ENCODE measurements at regions not wholly inside any gene's neighbourhood (a gene's known extent, or its start where the extent isn't known, plus 50 kb on each side); places are given as distances from the start of the nearest gene placed in this dataset.

GRCh38 chrX:25213611-25214010 lies 197.8 kb upstream of the ARX start:
- DNase-seq: no peak

DNA sequence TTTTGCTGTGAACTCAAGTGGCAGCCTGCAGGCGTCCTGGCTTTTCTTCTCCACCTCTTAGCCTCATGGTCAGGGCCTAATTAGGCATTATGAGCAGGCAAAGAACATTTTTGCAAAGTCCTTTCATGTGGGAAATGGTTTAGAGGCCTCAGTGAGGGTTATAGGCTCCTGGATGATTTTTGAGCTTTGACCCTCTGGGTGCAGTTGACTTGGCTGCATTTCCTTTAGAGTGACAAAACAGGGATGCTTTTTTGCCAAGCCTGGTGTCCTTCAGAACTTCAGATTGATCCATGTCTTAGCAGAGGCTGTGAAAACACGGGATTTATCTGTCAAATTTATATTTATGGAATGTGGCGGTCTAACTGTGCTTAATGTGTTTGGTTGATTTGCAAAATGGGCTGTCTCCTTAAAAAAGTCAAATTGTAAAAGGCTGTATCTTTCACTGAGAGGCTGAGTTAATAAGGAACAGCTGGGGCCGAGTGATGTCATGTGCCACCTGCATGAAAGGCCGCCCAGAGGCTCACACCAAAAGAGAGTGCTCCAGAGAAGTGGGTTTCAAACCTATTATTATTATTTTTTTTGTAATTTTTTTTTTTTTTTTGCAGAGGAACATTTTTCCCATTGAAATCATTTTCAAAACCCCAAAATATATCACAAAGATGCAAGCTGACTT lies 192.2 kb upstream of the ARX start:
- no peak for DNase-seq

DNA sequence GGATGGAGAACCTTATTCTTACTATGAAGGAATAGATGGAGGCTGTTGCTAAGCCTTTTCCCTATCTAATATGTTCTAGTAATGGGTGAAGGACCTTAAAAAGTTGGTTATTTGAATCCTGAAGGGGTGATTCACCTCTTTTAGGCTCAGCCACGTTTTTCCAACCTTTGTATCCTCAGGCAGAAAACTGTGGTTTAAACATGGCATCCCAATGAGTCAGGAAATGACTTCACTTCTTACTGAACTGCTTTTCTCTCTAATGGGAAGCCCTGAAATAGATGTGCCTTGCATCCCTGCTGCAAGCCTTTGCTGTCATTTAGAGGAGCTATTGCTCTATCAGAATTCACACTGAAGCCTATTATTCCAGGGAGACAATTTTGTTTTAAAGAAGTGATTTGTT lies 191.0 kb upstream of the ARX start:
- no peak for DNase-seq

DNA sequence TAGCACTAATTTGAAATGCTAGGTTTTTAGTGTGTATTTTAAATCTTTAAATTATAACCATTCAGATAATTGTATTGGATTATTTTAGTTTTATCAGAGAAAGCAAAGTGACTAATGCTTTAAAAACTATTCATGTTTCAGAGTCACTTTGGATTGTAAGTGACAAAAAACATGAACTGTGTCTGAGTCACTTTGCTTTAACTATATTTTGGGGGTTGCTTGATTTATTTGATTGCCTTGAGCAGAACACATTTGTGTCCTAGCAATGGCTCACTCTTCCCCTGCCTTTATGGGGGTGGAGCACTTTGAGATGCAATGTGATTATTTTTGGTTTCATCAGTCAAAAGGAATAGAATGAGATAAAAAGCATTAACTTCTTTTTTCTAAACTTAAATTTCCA lies 188.4 kb upstream of the ARX start:
- no peak for DNase-seq

GRCh38 chrX:25202827-25203226 lies 187.1 kb upstream of the ARX start:
- no peak for DNase-seq

- no peak for DNase-seq
Measured at GRCh38 chrX:25198891-25199290, 183.1 kb upstream of the ARX start.

- DNase-seq: no peak
Measured at GRCh38 chrX:25198253-25198652, 182.5 kb upstream of the ARX start.

DNA sequence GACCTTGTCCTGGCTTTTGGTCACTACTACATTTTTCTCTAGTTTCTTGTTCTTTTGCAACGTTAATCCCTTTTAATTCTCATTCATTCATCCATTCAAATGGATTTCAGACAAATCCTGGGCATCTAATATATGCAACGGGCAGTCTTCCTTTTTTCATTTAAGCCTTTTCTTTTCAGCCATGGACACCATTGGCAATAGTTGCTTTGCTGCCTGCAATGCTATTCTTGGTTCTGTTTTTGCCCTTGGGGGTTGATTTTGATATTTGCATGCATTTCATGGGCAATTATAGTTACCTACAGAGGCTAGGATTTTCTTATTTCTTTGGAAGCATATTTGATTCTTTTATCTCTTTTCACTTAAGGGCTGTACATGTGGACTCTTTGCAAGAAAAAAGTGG lies 180.5 kb upstream of the ARX start:
- DNase-seq: no peak

GRCh38 chrX:25191403-25191802 lies 175.6 kb upstream of the ARX start:
- DNase-seq: no peak

GRCh38 chrX:25181775-25182174 lies 166.0 kb upstream of the ARX start:
- DNase-seq: no peak

DNA sequence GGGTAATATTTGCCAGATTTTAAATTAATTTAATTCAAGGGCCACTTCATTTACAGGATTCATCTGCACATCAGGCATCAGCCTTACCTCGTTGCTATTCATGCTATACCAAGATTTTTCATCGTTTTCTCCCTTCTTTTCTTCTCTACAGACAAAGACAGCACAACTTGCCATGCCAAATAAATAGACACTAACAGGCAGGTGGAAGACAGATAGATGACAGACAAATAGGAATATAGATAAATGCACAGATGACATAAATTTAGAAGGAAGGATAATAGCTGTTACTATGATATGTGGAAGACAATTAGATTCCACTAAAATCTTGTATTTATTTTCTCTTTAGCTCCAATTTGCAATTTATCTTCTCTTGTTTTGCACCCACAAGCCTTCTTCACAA lies 164.5 kb upstream of the ARX start:
- no peak for DNase-seq

GRCh38 chrX:25178555-25178954 lies 162.8 kb upstream of the ARX start:
- no peak for DNase-seq

DNA sequence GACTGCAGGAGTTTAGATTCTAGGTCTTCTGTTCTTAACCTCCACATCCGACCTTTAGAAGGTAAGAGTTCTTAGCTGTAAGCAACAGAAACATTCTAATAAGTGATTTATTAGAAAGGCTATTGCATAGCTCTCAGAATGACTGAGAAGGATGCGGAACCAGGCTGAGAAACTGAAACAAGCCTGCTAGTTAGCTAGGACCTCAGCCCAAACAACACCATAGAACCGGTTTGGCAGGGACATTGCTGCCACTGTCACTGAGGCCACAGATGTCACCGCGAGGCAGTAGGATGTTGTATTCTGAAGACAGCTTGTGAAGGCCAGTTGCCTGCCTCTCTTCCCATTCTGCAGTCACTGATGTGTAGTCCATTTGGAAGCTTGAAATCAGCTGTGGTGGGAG lies 160.0 kb upstream of the ARX start:
- no peak for DNase-seq

GRCh38 chrX:25175171-25175570 lies 159.4 kb upstream of the ARX start:
- no peak for DNase-seq

GRCh38 chrX:25166546-25166945 lies 150.8 kb upstream of the ARX start:
- DNase-seq: no peak

DNA sequence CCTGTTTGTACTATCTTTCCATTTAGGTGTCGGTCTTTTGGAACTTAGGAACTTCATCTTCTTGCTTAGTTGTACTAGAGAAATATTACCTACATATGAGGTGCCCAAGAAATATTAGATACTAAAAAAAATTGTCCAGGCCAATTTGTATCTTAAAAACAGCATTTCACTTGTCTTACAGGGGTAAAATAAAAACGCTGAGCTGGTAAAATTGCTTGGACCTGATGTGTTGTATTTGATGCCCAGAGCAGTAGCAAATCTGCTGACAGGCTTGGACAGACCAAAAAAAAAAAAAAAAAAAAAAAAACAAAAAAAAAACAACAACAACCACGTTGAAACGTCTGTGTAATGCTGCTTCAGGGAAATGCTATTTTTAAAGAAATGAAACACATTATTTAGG lies 150.4 kb upstream of the ARX start:
- DNase-seq: no peak

DNA sequence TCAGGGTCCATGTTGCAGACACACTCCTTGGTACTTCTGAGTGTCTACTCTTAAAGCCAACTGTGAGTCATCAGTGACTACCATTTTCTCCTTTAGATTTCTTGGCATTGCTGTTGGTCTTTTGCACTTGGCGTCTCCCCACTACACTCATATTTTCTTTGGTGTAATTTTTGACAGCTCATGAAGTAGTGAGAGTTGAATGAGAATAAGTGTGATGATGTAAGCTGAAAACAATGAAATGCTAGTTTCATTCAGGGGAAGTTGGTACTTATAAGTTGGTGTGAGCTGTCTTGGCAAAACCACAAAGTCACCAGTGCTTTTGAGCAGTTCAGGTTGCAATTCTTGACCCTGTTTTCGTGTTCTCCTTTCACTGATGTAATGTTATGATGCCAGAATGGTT lies 142.9 kb upstream of the ARX start:
- DNase-seq: no peak

GRCh38 chrX:25156832-25157231 lies 141.1 kb upstream of the ARX start:
- no peak for DNase-seq

DNA sequence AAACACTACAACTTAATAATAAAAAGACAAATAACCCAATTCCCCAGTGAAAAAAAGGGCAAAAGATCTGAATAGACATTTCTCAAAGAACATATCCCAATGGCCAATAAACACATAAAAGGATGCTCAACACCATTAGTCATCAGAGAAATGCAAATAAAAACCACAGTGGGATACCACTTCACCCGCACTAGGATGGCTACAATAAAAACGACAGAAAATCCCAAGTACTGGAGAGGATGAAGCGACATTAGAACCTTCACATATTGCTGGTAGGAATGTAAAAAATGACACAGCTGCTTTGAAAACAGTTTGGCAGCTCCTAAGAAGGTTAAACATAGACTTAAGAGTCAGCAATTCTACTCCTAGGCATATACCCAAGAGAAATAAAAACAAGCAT lies 140.6 kb upstream of the ARX start:
- no peak for DNase-seq

GRCh38 chrX:25154168-25154567 lies 138.4 kb upstream of the ARX start:
- no peak for DNase-seq

- no peak for DNase-seq
Measured at GRCh38 chrX:25151749-25152148, 136.0 kb upstream of the ARX start.

GRCh38 chrX:25144043-25144940 lies 128.5 kb upstream of the ARX start:
- DNase-seq: peak; percentile 3 to 58

DNA sequence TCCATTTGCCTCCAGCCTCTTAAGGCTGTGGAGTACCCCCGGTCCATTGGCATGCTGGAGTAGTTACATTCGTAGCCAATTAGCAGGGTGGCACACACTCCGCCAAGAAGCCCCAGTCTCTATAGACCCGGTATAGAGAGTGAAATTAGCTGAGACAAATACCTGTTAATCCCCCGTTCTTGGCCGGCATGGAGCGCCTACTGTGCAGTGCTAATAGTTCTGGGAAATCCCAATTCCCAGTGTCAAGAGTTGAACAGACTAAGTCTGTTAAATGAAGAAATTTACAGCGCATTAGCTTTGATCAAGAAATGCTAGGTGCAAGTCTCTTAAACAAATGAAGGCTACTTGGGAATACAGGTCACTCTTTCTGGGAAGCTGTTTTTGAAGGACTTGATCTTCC lies 127.8 kb upstream of the ARX start:
- DNase-seq: no peak

DNA sequence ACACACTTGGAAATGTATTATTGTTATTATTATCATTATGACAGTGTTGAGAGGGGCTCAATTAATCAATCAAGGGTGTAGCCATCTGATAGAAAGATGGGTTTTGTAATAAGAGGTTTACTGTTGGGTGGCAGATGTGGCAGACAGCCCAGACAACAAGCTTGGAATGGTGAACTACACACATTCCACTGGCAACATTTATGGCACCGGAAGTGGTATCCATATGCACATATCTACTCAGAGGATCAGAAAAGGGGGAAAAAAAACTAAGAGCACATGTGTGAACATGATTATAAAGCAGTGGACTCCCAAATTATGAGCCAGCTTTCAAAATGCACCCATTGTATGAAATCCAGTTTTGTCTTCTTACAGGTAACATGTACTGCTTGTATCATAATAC lies 125.9 kb upstream of the ARX start:
- no peak for DNase-seq

GRCh38 chrX:25131055-25131454 lies 115.3 kb upstream of the ARX start:
- no peak for DNase-seq
